ENCODE measurements at regions not wholly inside any gene's neighbourhood (a gene's known extent, or its start where the extent isn't known, plus 50 kb on each side); places are given as distances from the start of the nearest gene placed in this dataset.

- no peak overlapping the region for H3K27ac ChIP-seq (ENCODE audit: control insufficient read depth, insufficient read depth, low read length)
- H3K9me1 ChIP-seq (ENCODE audit: control insufficient read depth, extremely low read depth, insufficient read depth, low read length), result no peaks in the 10 kb centered on the region
- H3K27me3 ChIP-seq (ENCODE audit: control insufficient read depth, extremely low read depth, insufficient read depth, low read length), result no peaks in the 10 kb centered on the region
- no peak overlapping the region for H2AFZ ChIP-seq (ENCODE audit: control insufficient read depth, low read length)
- H3K79me2 ChIP-seq (ENCODE audit: control insufficient read depth, insufficient read depth, low read length), result no peaks in the 10 kb centered on the region
- dilution Hi-C loops (cut with MboI; ENCODE audit: extremely low pct_ligation_motif_present, low sequenced_read_pairs), result no loop called here
- H4K20me1 ChIP-seq (ENCODE audit: control insufficient read depth, extremely low read depth, insufficient read depth, low read length), result no peaks in the 10 kb centered on the region
- H3K4me1 ChIP-seq (ENCODE audit: control insufficient read depth, extremely low read depth, insufficient read depth, low read length), result peaks cover 15% of the 10 kb centered on the region
- TF ChIP-seq CTCF (optimal IDR thresholded peaks at IDR 0.05 in 1 of 3, IDR thresholded peaks at IDR 0.05 in 1 of 3, conservative IDR thresholded peaks at IDR 0.05 in 1 of 3; ENCODE audit: extremely low read depth in 1 of 3, insufficient read depth in 2 of 3, low read length in 3 of 3) (no peak), EZH2 (IDR thresholded peaks at IDR 0.05; ENCODE audit: low read length) (no peak)
- H3K4me3 ChIP-seq (ENCODE audit: control insufficient read depth in 2 of 3, extremely low read depth in 1 of 3, insufficient read depth in 2 of 3, low read depth in 1 of 3, low read length in 3 of 3), result no peak overlapping the region
- H3K36me3 ChIP-seq (ENCODE audit: control insufficient read depth in 2 of 2, extremely low read depth in 1 of 2, insufficient read depth in 2 of 2, low read length in 2 of 2), result no peaks in the 10 kb centered on the region
- no peaks in the 10 kb centered on the region for H3K9me3 ChIP-seq (ENCODE audit: control insufficient read depth, low read depth, low read length)
- no peak for FAIRE-seq
- no peak overlapping the region for H3K9ac ChIP-seq (ENCODE audit: control insufficient read depth, extremely low read depth, insufficient read depth, low read length)
- no peak for DNase-seq (ENCODE audit: low read depth, low spot score)
- no peak overlapping the region for H3K4me2 ChIP-seq (ENCODE audit: control insufficient read depth, extremely low read depth, insufficient read depth, low read depth, low read length)
These were observed 1121.7 kb upstream of the MAP3K7 start for GRCh38 chr6:91708534-91708933.

- Histone ChIP-seq H3K9ac (ENCODE audit: control insufficient read depth, extremely low read depth, insufficient read depth, low read length) (no peak overlapping the region), H3K4me2 (ENCODE audit: control insufficient read depth, extremely low read depth, insufficient read depth, low read depth, low read length) (no peak overlapping the region), H3K36me3 (ENCODE audit: control insufficient read depth in 2 of 2, extremely low read depth in 1 of 2, insufficient read depth in 2 of 2, low read length in 2 of 2) (no peaks in the 10 kb centered on the region), H3K9me1 (ENCODE audit: control insufficient read depth, extremely low read depth, insufficient read depth, low read length) (no peaks in the 10 kb centered on the region), H3K9me3 (ENCODE audit: control insufficient read depth, low read depth, low read length) (no peaks in the 10 kb centered on the region), H3K4me1 (ENCODE audit: control insufficient read depth, extremely low read depth, insufficient read depth, low read length) (peaks cover 19% of the 10 kb centered on the region), H3K27ac (ENCODE audit: control insufficient read depth, insufficient read depth, low read length) (no peak overlapping the region), H4K20me1 (ENCODE audit: control insufficient read depth, extremely low read depth, insufficient read depth, low read length) (no peaks in the 10 kb centered on the region), H2AFZ (ENCODE audit: control insufficient read depth, low read length) (no peak overlapping the region), H3K79me2 (ENCODE audit: control insufficient read depth, insufficient read depth, low read length) (no peaks in the 10 kb centered on the region), H3K4me3 (ENCODE audit: control insufficient read depth in 2 of 3, extremely low read depth in 1 of 3, insufficient read depth in 2 of 3, low read depth in 1 of 3, low read length in 3 of 3) (no peak overlapping the region), H3K27me3 (ENCODE audit: control insufficient read depth, extremely low read depth, insufficient read depth, low read length) (no peaks in the 10 kb centered on the region)
- DNase-seq (ENCODE audit: low read depth, low spot score) (no peak), FAIRE-seq (peak; percentile 46)
- dilution Hi-C loops (cut with MboI; ENCODE audit: extremely low pct_ligation_motif_present, low sequenced_read_pairs), result no loop called here
- TF ChIP-seq CTCF (optimal IDR thresholded peaks at IDR 0.05 in 1 of 3, IDR thresholded peaks at IDR 0.05 in 1 of 3, conservative IDR thresholded peaks at IDR 0.05 in 1 of 3; ENCODE audit: extremely low read depth in 1 of 3, insufficient read depth in 2 of 3, low read length in 3 of 3) (no peak), EZH2 (IDR thresholded peaks at IDR 0.05; ENCODE audit: low read length) (no peak)
These were observed 1118.8 kb upstream of the MAP3K7 start for GRCh38 chr6:91705646-91706045.

Data from keratinocyte (primary cell).